ENCODE measurements at regions not wholly inside any gene's neighbourhood (a gene's known extent, or its start where the extent isn't known, plus 50 kb on each side); places are given as distances from the start of the nearest gene placed in this dataset.

- DNase-seq (ENCODE audit: low read depth): no peak
- no peak for TF ChIP-seq CTCF (IDR thresholded peaks at IDR 0.05; ENCODE audit: insufficient read depth, low read depth, low read length, missing control alignments)
- H3K4me3 ChIP-seq (ENCODE audit: low read length): no peak overlapping the region
Measured at GRCh38 chr6:141413196-141413595, 719.5 kb upstream of the GJE1 start.

- TF ChIP-seq CTCF (IDR thresholded peaks at IDR 0.05; ENCODE audit: insufficient read depth, low read depth, low read length, missing control alignments): no peak
- DNase-seq (ENCODE audit: low read depth): no peak
- no peak overlapping the region for H3K4me3 ChIP-seq (ENCODE audit: low read length)
Measured at GRCh38 chr6:141406761-141407160, 726.0 kb upstream of the GJE1 start.

- H3K4me3 ChIP-seq (ENCODE audit: low read length): no peak overlapping the region
- TF ChIP-seq CTCF (IDR thresholded peaks at IDR 0.05; ENCODE audit: insufficient read depth, low read depth, low read length, missing control alignments): no peak
- DNase-seq (ENCODE audit: low read depth): no peak
Measured at GRCh38 chr6:141403827-141404226, 728.9 kb upstream of the GJE1 start.

GRCh38 chr6:141403103-141403502 is 729.6 kb upstream of the GJE1 start:
- no peak overlapping the region for H3K4me3 ChIP-seq (ENCODE audit: low read length)
- no peak for DNase-seq (ENCODE audit: low read depth)
- no peak for TF ChIP-seq CTCF (IDR thresholded peaks at IDR 0.05; ENCODE audit: insufficient read depth, low read depth, low read length, missing control alignments)

- no peak for TF ChIP-seq CTCF (IDR thresholded peaks at IDR 0.05; ENCODE audit: insufficient read depth, low read depth, low read length, missing control alignments)
- H3K4me3 ChIP-seq (ENCODE audit: low read length): no peak overlapping the region
- DNase-seq (ENCODE audit: low read depth): no peak
Measured at GRCh38 chr6:141402489-141402888, 730.2 kb upstream of the GJE1 start.

GRCh38 chr6:141401851-141402250 is 730.9 kb upstream of the GJE1 start:
- TF ChIP-seq CTCF (IDR thresholded peaks at IDR 0.05; ENCODE audit: insufficient read depth, low read depth, low read length, missing control alignments): no peak
- no peak overlapping the region for H3K4me3 ChIP-seq (ENCODE audit: low read length)
- DNase-seq (ENCODE audit: low read depth): no peak

GRCh38 chr6:141401168-141401567 is 731.6 kb upstream of the GJE1 start:
- no peak for TF ChIP-seq CTCF (IDR thresholded peaks at IDR 0.05; ENCODE audit: insufficient read depth, low read depth, low read length, missing control alignments)
- DNase-seq (ENCODE audit: low read depth): no peak
- no peak overlapping the region for H3K4me3 ChIP-seq (ENCODE audit: low read length)

All from epithelial cell of esophagus (primary cell).